H9 (cell line): ENCODE measurements at regions not wholly inside any gene's neighbourhood (a gene's known extent, or its start where the extent isn't known, plus 50 kb on each side); places are given as distances from the start of the nearest gene placed in this dataset.
"Not testable (repeated sequence)": the region's sequence is repeated elsewhere in the genome, so short reads cannot be mapped to it uniquely, and the experiment has no call there.

Source experiments
- DNase-seq: peaks from one replicate; pipeline ENCODE4 v3.0.0-alpha.2; 2017
- H2AFZ ChIP-seq: one replicate; pipeline ENCODE4 v1.6.1; 2013; ENCODE audit warnings: mild to moderate bottlenecking, low read length, control low read depth, moderate library complexity
- H2AK5ac ChIP-seq: 2 replicates; pipeline ENCODE4 v1.6.1; 2013; ENCODE audit warnings: low read length, control low read depth, mixed read lengths; ENCODE audit not compliant: insufficient read length
- H2BK120ac ChIP-seq: one replicate; pipeline ENCODE4 v1.6.1; 2013; ENCODE audit warnings: low read depth, mild to moderate bottlenecking, low read length, control low read depth, inconsistent platforms; ENCODE audit not compliant: poor library complexity, severe bottlenecking
- H2BK12ac ChIP-seq: 2 replicates; pipeline ENCODE4 v1.6.1; 2013; ENCODE audit warnings: low read length, control low read depth, mixed read lengths, low read depth; ENCODE audit not compliant: insufficient read length
- H2BK15ac ChIP-seq: 2 replicates; pipeline ENCODE4 v1.6.1; 2013; ENCODE audit warnings: low read depth, low read length, control low read depth
- H2BK20ac ChIP-seq: one replicate; pipeline ENCODE4 v1.6.1; 2013; ENCODE audit warnings: low read depth, mild to moderate bottlenecking, low read length, control low read depth, inconsistent platforms; ENCODE audit not compliant: poor library complexity, severe bottlenecking
- H2BK5ac ChIP-seq: 2 replicates; pipeline ENCODE4 v1.6.1; 2013; ENCODE audit warnings: low read length, control low read depth, mixed read lengths; ENCODE audit not compliant: insufficient read length
- H3K14ac ChIP-seq: 2 replicates; pipeline ENCODE4 v1.6.1; 2013; ENCODE audit warnings: low read length, control low read depth; ENCODE audit not compliant: insufficient read depth
- H3K18ac ChIP-seq: 2 replicates; pipeline ENCODE4 v1.6.1; 2013; ENCODE audit warnings: low read depth, mild to moderate bottlenecking, mixed read lengths, low read length, control low read depth; ENCODE audit not compliant: insufficient read length
- H3K23ac ChIP-seq: 2 replicates; pipeline ENCODE4 v1.6.1; 2013; ENCODE audit warnings: low read length, control low read depth, mixed read lengths, low read depth; ENCODE audit not compliant: insufficient read length
- H3K23me2 ChIP-seq: 2 replicates; pipeline ENCODE4 v1.6.1; 2013; ENCODE audit warnings: low read depth, mild to moderate bottlenecking, mixed read lengths, low read length, control low read depth; ENCODE audit not compliant: insufficient read length, poor library complexity, severe bottlenecking
- H3K27ac ChIP-seq: 2 replicates; pipeline ENCODE4 v1.5.1; 2013; ENCODE audit warnings: low read length, control low read depth, mixed read lengths, low read depth; ENCODE audit not compliant: insufficient read length
- H3K27me3 ChIP-seq: 2 replicates; pipeline ENCODE4 v1.6.1; 2013; ENCODE audit warnings: low read length, control low read depth, inconsistent platforms; ENCODE audit not compliant: insufficient read depth
- H3K4ac ChIP-seq: 2 replicates; pipeline ENCODE4 v1.6.1; 2013; ENCODE audit warnings: low read depth, mild to moderate bottlenecking, control low read depth, inconsistent platforms, low read length, moderate library complexity
- H3K4me1 ChIP-seq: 2 replicates; pipeline ENCODE4 v1.6.1; 2013; ENCODE audit warnings: low read length, control low read depth, inconsistent platforms; ENCODE audit not compliant: insufficient read depth
- H3K4me2 ChIP-seq: 2 replicates; pipeline ENCODE4 v1.6.1; 2013; ENCODE audit warnings: low read length, control low read depth, mixed read lengths; ENCODE audit not compliant: insufficient read length, insufficient read depth
- H3K56ac ChIP-seq: 2 replicates; pipeline ENCODE4 v1.6.1; 2013; ENCODE audit warnings: low read depth, mild to moderate bottlenecking, mixed read lengths, low read length, control low read depth; ENCODE audit not compliant: insufficient read length
- H3K79me1 ChIP-seq: 2 replicates; pipeline ENCODE4 v1.6.1; 2013; ENCODE audit warnings: low read depth, mild to moderate bottlenecking, moderate library complexity, low read length, control low read depth, inconsistent platforms; ENCODE audit not compliant: insufficient read depth, poor library complexity, severe bottlenecking
- H3K79me2 ChIP-seq: 2 replicates; pipeline ENCODE4 v1.6.1; 2013; ENCODE audit warnings: low read length, control low read depth, inconsistent platforms; ENCODE audit not compliant: insufficient read depth
- H3K9ac ChIP-seq: 2 replicates; pipeline ENCODE4 v1.6.1; 2013; ENCODE audit warnings: low read length, control low read depth, mixed read lengths; ENCODE audit not compliant: insufficient read length; ENCODE audit errors: extremely low read depth
- H3K9me3 ChIP-seq: one replicate; pipeline ENCODE4 v1.6.1; 2013; ENCODE audit warnings: low read depth, low read length, inconsistent platforms; ENCODE audit not compliant: control insufficient read depth
- H3T11ph ChIP-seq: one replicate; pipeline ENCODE4 v1.6.1; 2013; ENCODE audit warnings: mild to moderate bottlenecking, low read length, control low read depth, inconsistent platforms
- H4K20me1 ChIP-seq: one replicate; pipeline ENCODE4 v1.6.1; 2013; ENCODE audit not compliant: control insufficient read depth, insufficient read length, insufficient read depth
- H4K5ac ChIP-seq: 2 replicates; pipeline ENCODE4 v1.6.1; 2013; ENCODE audit warnings: low read depth, mild to moderate bottlenecking, mixed read lengths, low read length, control low read depth; ENCODE audit not compliant: insufficient read length
- H4K8ac ChIP-seq: replicated peaks from 2 replicates; pipeline ENCODE4 v1.6.1; 2013; ENCODE audit warnings: low read length, control low read depth, mixed read lengths, low read depth; ENCODE audit not compliant: insufficient read length
- H4K91ac ChIP-seq: 2 replicates; pipeline ENCODE4 v1.6.1; 2013; ENCODE audit warnings: low read depth, mild to moderate bottlenecking, moderate library complexity, mixed read lengths, low read length, control low read depth; ENCODE audit not compliant: insufficient read length
- H3K27ac Mint-ChIP-seq, 3 experiments: 2 replicates in 2 of 3; 3 replicates in 1 of 3; pipeline ENCODE4 v1.8.0; 2020 to 2021; ENCODE audit warnings: mixed read lengths in 3 of 3, mild to moderate bottlenecking in 1 of 3, moderate library complexity in 1 of 3
- H3K27me3 Mint-ChIP-seq: 2 replicates; pipeline ENCODE4 v1.8.0; 2021; ENCODE audit warnings: low read depth, mild to moderate bottlenecking, moderate library complexity, mixed read lengths
- H3K36me3 Mint-ChIP-seq, 3 experiments: 2 replicates in 2 of 3; 3 replicates in 1 of 3; pipeline ENCODE4 v1.8.0; 2020 to 2021; ENCODE audit warnings: low read depth in 3 of 3, mixed read lengths in 3 of 3; ENCODE audit not compliant: insufficient read depth in 1 of 3
- H3K4me1 Mint-ChIP-seq, 2 experiments: 2 replicates each; pipeline ENCODE4 v1.8.0; 2020; ENCODE audit warnings: mixed read lengths in 2 of 2
- H3K4me3 Mint-ChIP-seq, 2 experiments: 2 replicates in 1 of 2; 3 replicates in 1 of 2; pipeline ENCODE4 v1.8.0; 2020 to 2021; ENCODE audit warnings: mild to moderate bottlenecking in 2 of 2, mixed read lengths in 2 of 2, moderate library complexity in 1 of 2
- H3K9me3 Mint-ChIP-seq, 2 experiments: 2 replicates in 1 of 2; 3 replicates in 1 of 2; pipeline ENCODE4 v1.8.0; 2020; ENCODE audit warnings: mild to moderate bottlenecking in 2 of 2, mixed read lengths in 2 of 2, moderate library complexity in 1 of 2
- CTCF ChIP-seq: fragments of 200-600 bp; sonication (generic); conservative IDR thresholded peaks from 3 replicates; pipeline ENCODE4 v1.8.0; 2021; ENCODE audit warnings: antibody characterized with exemption, mild to moderate bottlenecking
- WGBS: extraction: QIAGEN DNeasy Blood & Tissue Kit; methylation state at CpG from one replicate; pipeline ENCODE4 v1.1.7; 2013; ENCODE audit warnings: missing lambda C conversion rate, low lambda C conversion rate, mixed read lengths; ENCODE audit not compliant: insufficient read length; ENCODE audit errors: extremely low coverage; 5-methylcytosine and 5-hydroxymethylcytosine counted together

GRCh38 chr5:45750574-45750973 is 54.4 kb upstream of the HCN1 start:
- no peaks in the 10 kb centered on the region for H3K79me2 ChIP-seq
- H4K20me1 ChIP-seq: no peaks in the 10 kb centered on the region
- H3K27me3 ChIP-seq: no peaks in the 10 kb centered on the region
- no peak overlapping the region for H3K4ac ChIP-seq
- WGBS: no CpG with 5 or more reads among the region's 3 CpGs
- TF ChIP-seq CTCF: no peak
- no peak overlapping the region for H2AK5ac ChIP-seq
- H3K56ac ChIP-seq: no peak overlapping the region
- H2BK15ac ChIP-seq: no peak overlapping the region
- Mint-ChIP-seq H3K27me3 (no peaks in the 10 kb centered on the region), H3K9me3 (peaks cover 44 to 48% of the 10 kb centered on the region in 2 experiments), H3K27ac (no peak overlapping the region), H3K4me3 (no peak overlapping the region), H3K36me3 (peaks cover 6 to 23% (median 10%) of the 10 kb centered on the region in 3 experiments), H3K4me1 (no peaks in the 10 kb centered on the region)
- no peak overlapping the region for H4K8ac ChIP-seq
- no peak for DNase-seq
- H4K91ac ChIP-seq: no peak overlapping the region
- H2AFZ ChIP-seq: no peak overlapping the region
- no peaks in the 10 kb centered on the region for H3K23me2 ChIP-seq
- no peak overlapping the region for H4K5ac ChIP-seq
- H3K79me1 ChIP-seq: no peaks in the 10 kb centered on the region
- H3K23ac ChIP-seq: no peak overlapping the region
- no peak overlapping the region for H2BK20ac ChIP-seq
- H3K9me3 ChIP-seq: no peaks in the 10 kb centered on the region
- no peaks in the 10 kb centered on the region for H3K4me1 ChIP-seq
- no peak overlapping the region for H2BK12ac ChIP-seq
- no peak overlapping the region for H3K18ac ChIP-seq
- no peak overlapping the region for H3K4me2 ChIP-seq
- H2BK5ac ChIP-seq: no peak overlapping the region
- H2BK120ac ChIP-seq: no peak overlapping the region
- no peak overlapping the region for H3K9ac ChIP-seq
- no peak overlapping the region for H3K27ac ChIP-seq
- no peak overlapping the region for H3K14ac ChIP-seq
- H3T11ph ChIP-seq: no peak overlapping the region

- not testable (repeated sequence) for H3K79me2 ChIP-seq, H2BK20ac ChIP-seq, H2AK5ac ChIP-seq, DNase-seq, H3K4me1 Mint-ChIP-seq, H3K27me3 Mint-ChIP-seq, H3K4me1 ChIP-seq, H2BK15ac ChIP-seq, H3K23me2 ChIP-seq, H4K91ac ChIP-seq, H3T11ph ChIP-seq, H2BK12ac ChIP-seq, H4K8ac ChIP-seq, H3K14ac ChIP-seq, H3K9me3 ChIP-seq, H3K18ac ChIP-seq, H3K23ac ChIP-seq, H4K20me1 ChIP-seq, H3K27me3 ChIP-seq, H3K4me2 ChIP-seq, H3K9ac ChIP-seq, H3K79me1 ChIP-seq, H3K27ac ChIP-seq, H3K4ac ChIP-seq, H3K27ac Mint-ChIP-seq, H2BK120ac ChIP-seq, H3K56ac ChIP-seq, H2BK5ac ChIP-seq, H4K5ac ChIP-seq, H2AFZ ChIP-seq, H3K4me3 Mint-ChIP-seq
- peaks cover 45 to 48% of the 10 kb centered on the region in 2 experiments for H3K9me3 Mint-ChIP-seq
- WGBS: no CpG with 5 or more reads among the region's 4 CpGs
- peaks cover 6 to 23% (median 10%) of the 10 kb centered on the region in 3 experiments for H3K36me3 Mint-ChIP-seq
Measured at GRCh38 chr5:45748511-45748910, 52.3 kb upstream of the HCN1 start.
